Prostate gland (tissue), 2 donors: ENCODE measurements at regions not wholly inside any gene's neighbourhood (a gene's known extent, or its start where the extent isn't known, plus 50 kb on each side); places are given as distances from the start of the nearest gene placed in this dataset.

Experiments
- CTCF ChIP-seq, 4 experiments: fragments of 200-600 bp in 2 of 4; fragments of 450-650 bp in 2 of 4; sonication (generic) in 2 of 4; IDR thresholded peaks; 1 replicate in 3 of 4; 2 replicates in 1 of 4; pipeline ENCODE4 v1.5.1; 2016 to 2019; ENCODE audit warnings: antibody characterized with exemption in 4 of 4, mild to moderate bottlenecking in 2 of 4, moderate library complexity in 2 of 4
- POLR2A ChIP-seq: fragments of 450-650 bp; IDR thresholded peaks from one replicate; pipeline ENCODE4 v1.6.1; 2016; ENCODE audit warnings: antibody characterized with exemption, mild to moderate bottlenecking
- POLR2AphosphoS5 ChIP-seq: sonication (generic); formaldehyde crosslinking; IDR thresholded peaks from one replicate; pipeline ENCODE4 v1.6.1; 2017; ENCODE audit warnings: antibody characterized with exemption

GRCh38 chr1:4562321-4562720 is 92.1 kb upstream of the AJAP1 start:
- no peak for TF ChIP-seq POLR2A
- no peak for TF ChIP-seq CTCF (IDR thresholded peaks at IDR 0.05)
- TF ChIP-seq POLR2AphosphoS5: no peak
